WI38 (cell line): ENCODE measurements at regions not wholly inside any gene's neighbourhood (a gene's known extent, or its start where the extent isn't known, plus 50 kb on each side); places are given as distances from the start of the nearest gene placed in this dataset.

Experiments
- H3K4me3 ChIP-seq: 2 replicates; pipeline ENCODE4 v1.5.1; 2011; ENCODE audit warnings: low read depth, mild to moderate bottlenecking, control low read depth, low read length
- CTCF ChIP-seq: IDR thresholded peaks from 2 replicates; pipeline ENCODE4 v1.5.1; 2012; ENCODE audit warnings: low read depth, mild to moderate bottlenecking, control low read depth, low read length

DNA sequence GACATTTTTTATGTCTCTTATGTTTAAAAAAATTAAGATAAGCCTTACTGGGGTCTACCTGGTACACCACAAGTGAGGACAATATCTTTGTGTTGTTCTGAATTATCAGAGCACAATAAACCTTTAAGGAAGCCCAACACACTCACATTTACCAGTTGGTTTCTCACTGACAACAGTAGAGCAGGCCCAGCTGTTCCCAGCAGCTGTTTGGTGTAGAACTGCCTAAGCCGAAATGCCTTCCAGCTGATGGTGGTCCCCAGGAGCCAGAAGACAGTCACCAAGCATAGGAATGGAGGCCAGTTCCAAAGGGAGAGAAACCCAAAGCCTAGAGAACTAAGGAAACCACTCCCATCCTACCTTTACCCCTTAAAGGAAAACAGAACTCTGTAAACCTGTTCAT lies 428.6 kb upstream of the CAMK1G start:
- no peak for TF ChIP-seq CTCF
- no peak overlapping the region for H3K4me3 ChIP-seq

DNA sequence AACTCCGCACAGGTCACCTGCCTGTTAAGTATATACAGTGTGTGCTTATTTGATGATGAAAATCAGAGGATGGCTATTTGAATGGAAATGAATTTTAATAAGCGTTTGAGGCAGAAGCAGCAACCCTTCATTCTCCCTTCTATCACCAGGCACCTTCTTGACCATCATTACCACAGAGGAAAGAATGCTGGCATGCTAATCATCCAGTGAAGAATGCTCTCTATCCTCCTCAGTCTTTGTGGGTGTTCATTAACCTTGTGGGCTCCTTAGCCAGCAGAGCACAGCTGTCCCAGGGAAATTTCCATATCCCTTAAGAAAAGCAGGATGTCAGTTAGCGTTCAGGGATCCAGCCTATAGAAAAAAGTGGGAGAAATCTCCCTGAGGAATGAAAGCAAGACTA lies 428.0 kb upstream of the CAMK1G start:
- no peak for TF ChIP-seq CTCF
- no peak overlapping the region for H3K4me3 ChIP-seq

GRCh38 chr1:209156991-209157390 lies 426.5 kb upstream of the CAMK1G start:
- no peak overlapping the region for H3K4me3 ChIP-seq
- TF ChIP-seq CTCF, result no peak

DNA sequence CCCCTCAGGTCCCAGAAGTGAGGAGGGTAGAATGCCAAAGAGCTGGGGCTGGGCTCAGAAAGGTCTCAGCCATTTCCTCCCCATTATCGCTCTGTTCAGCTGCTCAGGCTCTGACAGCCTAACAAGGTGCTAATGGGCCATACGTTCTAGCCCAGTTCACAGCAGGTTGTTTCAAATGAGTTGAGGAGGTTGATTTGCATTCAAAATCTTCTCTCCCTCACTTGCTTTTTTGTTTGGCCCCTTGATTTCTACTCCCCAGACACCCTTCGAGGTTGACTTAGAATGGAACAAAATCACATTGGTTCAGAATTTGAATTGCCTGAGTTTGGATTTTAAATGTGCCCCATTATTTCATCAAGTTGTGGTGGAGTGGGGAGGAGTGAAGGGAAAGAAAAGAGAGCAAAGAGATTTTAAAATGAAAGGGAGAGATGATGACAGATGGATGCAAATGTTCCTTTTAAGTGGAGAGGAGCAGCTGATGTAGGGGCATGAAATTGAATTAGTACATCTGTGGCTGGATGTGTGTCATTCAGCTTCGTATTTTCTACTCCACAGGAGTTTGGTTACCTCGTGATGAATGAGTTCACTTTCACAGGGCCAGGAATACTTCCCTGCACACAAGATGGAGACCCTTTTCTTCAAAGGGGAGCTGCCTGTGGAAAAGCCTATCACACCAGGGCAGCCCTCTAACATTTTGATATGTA lies 425.8 kb upstream of the CAMK1G start:
- no peak for TF ChIP-seq CTCF

DNA sequence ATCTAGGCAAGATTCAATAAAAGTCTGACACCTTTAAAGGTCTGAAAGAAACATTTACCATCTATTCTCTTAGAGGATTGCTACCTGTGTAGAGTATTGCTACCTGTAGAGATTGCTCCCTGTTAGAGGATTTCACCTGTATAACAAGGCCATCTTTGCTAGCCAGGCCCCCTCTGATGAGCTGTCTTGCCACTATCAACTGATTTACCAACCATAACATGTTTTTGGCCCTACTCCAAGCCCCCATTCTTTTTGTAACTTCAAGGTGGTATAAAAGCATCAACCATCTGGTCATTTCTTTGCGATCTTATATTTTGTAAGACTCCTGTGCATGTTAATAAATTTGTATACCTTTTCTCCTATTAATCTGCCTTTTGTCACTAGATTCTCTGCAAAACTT lies 424.7 kb upstream of the CAMK1G start:
- no peak for TF ChIP-seq CTCF
- H3K4me3 ChIP-seq, result no peak overlapping the region

More for the DNA sequence above, 425.8 kb upstream of the CAMK1G start:
- H3K4me3 ChIP-seq, result no peak overlapping the region

- H3K4me3 ChIP-seq, result no peak overlapping the region
- TF ChIP-seq CTCF, result no peak
Observed at GRCh38 chr1:209160230-209160629, 423.3 kb upstream of the CAMK1G start.

GRCh38 chr1:209162651-209163050 lies 420.9 kb upstream of the CAMK1G start:
- no peak for TF ChIP-seq CTCF
- H3K4me3 ChIP-seq, result no peak overlapping the region
